ENCODE measurements at regions not wholly inside any gene's neighbourhood (a gene's known extent, or its start where the extent isn't known, plus 50 kb on each side); places are given as distances from the start of the nearest gene placed in this dataset.

- no peak for DNase-seq (ENCODE audit: low read depth, low spot score)
Measured at GRCh38 chr6:104617591-104617990, 242.1 kb downstream of the HACE1 start.

DNA sequence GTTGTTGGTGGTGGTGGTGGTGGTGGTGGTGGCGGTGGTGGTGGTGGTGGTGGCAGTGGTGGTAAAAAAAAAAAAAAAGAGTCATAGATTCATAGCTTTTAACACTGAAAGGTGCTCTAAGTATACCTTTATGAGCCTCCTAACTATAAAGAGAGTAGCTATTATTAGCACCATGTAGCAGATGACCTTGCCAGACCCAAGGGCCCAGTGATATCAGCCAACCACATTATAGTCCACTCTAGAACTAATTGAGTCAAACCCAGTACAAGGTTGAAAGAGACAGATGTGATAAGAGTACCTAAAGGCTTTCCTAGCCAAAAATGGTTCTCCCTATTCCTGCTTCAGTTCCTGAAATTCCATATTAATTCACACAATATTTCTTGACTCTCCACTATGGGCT, 245.3 kb downstream of the HACE1 start:
- no peak for DNase-seq (ENCODE audit: low read depth, low spot score)

DNA sequence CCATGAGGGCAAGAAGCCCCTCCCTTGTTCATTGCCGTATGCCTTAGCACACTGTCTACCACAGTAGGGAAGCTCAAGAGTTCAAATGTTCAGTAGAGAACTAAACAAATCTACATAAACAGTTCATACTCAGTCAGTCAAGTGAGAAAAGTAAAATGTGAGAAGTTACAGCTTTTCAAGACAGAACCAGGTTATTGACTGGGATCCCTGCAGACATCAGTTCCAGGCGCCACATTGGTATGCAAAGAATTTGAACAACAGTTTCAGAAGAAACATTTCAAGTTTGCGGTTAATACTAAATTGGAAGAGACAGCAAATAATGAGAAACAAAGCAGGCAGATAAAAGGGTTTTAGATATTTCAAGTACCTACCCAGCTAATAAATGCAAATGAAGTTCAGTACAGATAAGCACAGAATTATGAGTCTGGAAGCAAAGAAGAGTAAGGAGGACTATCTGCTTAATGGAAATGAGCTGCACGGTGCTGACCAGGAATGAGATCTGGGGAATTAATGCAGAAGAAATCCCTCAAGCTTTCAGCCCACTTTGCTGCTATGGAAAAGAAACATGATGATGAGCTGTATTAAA, 246.2 kb downstream of the HACE1 start:
- DNase-seq (ENCODE audit: low read depth, low spot score) = no peak

GRCh38 chr6:104612541-104612940, 247.2 kb downstream of the HACE1 start:
- no peak for DNase-seq (ENCODE audit: low read depth, low spot score)

DNA sequence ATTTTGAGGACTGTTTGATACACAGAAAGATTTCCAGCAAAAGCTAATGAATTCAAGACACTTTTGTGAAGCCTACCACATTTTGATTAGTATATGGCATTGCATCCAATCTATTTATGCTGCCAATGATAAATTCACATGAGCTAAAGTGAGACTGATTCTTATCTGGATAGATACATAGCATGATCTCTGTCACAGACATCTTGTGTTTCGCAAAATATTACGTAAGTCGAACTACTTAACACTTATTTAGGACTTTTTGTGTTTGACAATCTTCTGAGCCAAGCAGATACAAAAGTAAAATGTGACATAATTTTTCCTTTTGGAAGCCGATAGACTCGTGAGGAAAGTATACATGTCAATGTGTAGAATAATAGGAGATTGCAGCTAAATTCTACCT, 251.6 kb downstream of the HACE1 start:
- no peak for DNase-seq (ENCODE audit: low read depth, low spot score)

GRCh38 chr6:104607501-104607900, 252.2 kb downstream of the HACE1 start:
- DNase-seq (ENCODE audit: low read depth, low spot score) = no peak

- DNase-seq (ENCODE audit: low read depth, low spot score) = no peak
Measured at GRCh38 chr6:104606361-104606760, 253.4 kb downstream of the HACE1 start.

GRCh38 chr6:104604685-104605084, 255.0 kb downstream of the HACE1 start:
- no peak for DNase-seq (ENCODE audit: low read depth, low spot score)

- DNase-seq (ENCODE audit: low read depth, low spot score) = no peak
Measured at GRCh38 chr6:104603108-104603745, 256.5 kb downstream of the HACE1 start.

DNA sequence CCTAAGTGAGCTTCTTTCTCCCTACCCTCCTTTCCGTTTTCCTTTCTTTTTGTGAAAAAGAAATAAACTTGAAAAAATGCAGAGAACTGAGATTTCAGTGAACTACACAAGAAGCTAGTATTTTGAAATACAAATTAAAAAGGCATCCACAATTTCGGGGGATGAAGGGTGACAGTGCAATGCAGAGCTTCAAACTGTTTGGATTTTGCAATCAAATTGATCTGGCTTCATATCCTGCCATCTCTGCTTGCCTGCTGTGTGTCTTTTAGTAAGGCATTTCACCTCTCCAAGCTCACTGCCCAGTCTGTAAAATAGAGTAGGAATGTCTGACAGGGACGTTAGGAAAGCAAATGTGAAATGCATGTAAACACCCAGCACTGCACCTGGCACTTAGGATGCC, 258.0 kb downstream of the HACE1 start:
- DNase-seq (ENCODE audit: low read depth, low spot score) = no peak

- DNase-seq (ENCODE audit: low read depth, low spot score) = no peak
Measured at GRCh38 chr6:104601131-104601651, 258.5 kb downstream of the HACE1 start.

DNA sequence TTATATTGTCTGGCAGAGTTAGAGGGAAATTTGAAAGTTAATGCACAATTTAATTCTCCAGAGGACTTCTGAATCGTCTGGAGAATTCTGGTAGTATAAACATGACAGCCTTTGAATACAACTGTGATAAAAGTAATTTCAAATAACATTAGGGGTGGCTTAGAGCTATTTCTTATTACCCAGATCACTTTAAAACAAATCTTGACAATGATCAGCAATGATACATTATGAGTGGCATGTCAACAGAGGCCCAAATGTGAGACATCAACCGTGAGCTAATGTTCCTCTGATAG, 259.1 kb downstream of the HACE1 start:
- DNase-seq (ENCODE audit: low read depth, low spot score) = no peak

DNA sequence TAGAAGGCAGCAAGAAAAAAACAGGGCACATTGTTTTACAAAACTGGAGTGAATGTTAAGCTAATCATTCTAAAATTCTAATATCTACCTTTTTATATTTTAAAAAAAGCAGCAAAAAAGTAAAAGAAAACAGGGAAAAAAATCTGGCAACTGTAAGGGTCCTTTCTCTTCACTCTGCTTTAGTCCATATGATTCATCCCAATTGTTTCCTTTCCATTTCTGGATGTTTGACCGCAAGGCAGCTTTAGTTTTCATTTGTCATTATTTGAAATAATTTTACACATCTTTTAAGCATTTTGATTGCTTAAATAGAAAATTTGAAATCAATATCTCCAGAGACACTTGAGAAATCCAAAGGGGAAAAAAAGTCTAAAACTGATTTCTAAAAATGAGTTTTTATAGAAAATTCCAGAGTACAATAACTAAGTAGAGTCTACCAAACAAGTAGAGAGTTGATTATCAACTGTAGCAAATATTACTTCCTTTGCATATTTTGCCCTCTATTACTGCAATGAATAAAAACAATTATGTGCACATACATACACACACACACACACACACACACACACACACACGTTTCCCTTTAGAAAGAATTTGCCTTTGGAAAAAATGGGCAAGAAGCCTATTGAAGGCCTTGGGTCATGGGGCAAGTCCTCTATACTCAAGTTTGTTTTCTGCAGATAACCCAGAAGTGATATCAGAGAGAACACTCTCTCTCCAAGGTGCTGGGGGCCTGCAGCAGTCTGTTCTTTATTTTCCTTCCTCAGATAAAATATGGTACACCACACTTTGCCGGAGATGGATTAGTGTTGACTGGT, 259.7 kb downstream of the HACE1 start:
- DNase-seq (ENCODE audit: low read depth, low spot score) = no peak

DNA sequence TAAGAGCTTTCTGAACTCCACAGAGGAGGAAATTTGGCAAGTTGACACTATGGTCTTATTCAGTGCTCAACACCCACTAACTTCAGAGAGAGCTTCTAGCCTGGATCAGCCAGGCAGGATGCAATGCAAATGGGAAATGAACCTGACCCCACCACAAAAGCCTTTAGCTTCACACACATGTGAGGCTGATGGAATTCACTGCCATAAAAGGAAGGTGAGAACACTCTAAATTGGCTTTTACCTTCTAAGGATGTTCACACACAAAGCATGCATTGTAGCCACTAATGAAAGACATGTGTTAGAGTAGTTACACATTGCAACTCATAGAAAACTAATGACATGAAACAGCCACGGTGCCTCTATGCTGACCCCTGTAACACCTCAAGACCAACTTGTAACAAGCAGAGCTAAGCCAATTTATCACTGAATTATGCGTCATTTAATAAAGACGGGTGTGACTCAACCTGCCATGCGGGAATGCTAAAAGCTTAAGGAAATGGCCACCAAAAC, 262.1 kb downstream of the HACE1 start:
- DNase-seq (ENCODE audit: low read depth, low spot score) = no peak

- DNase-seq (ENCODE audit: low read depth, low spot score) = no peak
Measured at GRCh38 chr6:104596091-104596490, 263.6 kb downstream of the HACE1 start.

- no peak for DNase-seq (ENCODE audit: low read depth, low spot score)
Measured at GRCh38 chr6:104595311-104595820, 264.4 kb downstream of the HACE1 start.

GRCh38 chr6:104591573-104592334, 268.0 kb downstream of the HACE1 start:
- no peak for DNase-seq (ENCODE audit: low read depth, low spot score)

DNA sequence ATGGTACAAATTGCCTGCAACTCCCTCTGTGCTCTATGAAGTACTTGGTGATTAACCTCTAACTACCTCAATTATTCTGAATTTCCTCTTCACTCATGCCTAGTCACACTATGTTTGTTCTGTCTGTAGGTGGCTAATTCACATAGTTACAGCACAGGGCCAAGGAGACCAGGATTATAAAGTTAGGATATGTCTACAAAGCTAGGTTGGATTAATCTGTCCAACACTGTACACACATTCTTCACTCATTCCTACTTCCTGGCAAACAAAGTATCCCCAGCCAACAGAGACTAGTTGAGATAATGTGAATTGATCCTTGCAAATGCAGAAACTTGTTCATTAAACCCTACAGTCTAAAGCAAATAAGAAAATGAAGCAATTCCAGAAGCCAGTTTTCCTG, 269.8 kb downstream of the HACE1 start:
- no peak for DNase-seq (ENCODE audit: low read depth, low spot score)

- no peak for DNase-seq (ENCODE audit: low read depth, low spot score)
Measured at GRCh38 chr6:104585646-104586045, 274.1 kb downstream of the HACE1 start.

DNA sequence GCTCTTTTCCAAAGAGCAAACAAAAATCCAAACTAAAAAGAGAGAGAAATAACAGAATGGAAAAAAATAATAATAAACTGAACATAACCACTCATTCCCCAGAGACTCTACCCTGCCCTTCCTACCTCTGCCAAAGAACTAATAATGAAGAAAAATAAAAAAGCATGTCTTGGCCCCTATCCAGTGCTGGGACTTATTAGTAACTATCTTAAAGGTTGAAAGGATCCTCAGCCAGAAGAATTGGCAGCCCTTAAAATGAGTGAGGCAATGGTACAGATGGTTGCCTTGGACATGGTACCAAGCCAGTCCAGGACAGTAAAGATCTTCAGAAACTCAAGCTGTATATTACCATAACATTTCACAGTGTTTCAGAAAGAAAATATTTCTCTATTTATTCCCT, 279.3 kb downstream of the HACE1 start:
- DNase-seq (ENCODE audit: low read depth, low spot score) = peak; percentile 34

- DNase-seq (ENCODE audit: low read depth, low spot score) = no peak
Measured at GRCh38 chr6:104579310-104579863, 280.3 kb downstream of the HACE1 start.
